RWPE1 (cell line): ENCODE measurements at regions not wholly inside any gene's neighbourhood (a gene's known extent, or its start where the extent isn't known, plus 50 kb on each side); places are given as distances from the start of the nearest gene placed in this dataset.

Experiments
- CTCF ChIA-PET: fragments of 350-600 bp; sonication (Branson Sonifier 250); formaldehyde crosslinking; extraction: SDS; loops from one replicate; lab custom pipeline; 2021; lab: Yijun Ruan, JAX
- POLR2A ChIA-PET: fragments of 400-600 bp; formaldehyde crosslinking; extraction: SDS; loops from one replicate; lab custom pipeline; 2020; ENCODE audit warnings: antibody characterized with exemption; ENCODE audit not compliant: low non-redundant PET; lab: Yijun Ruan, JAX
- DNase-seq: peaks from one replicate; pipeline ENCODE4 v3.0.0; 2012; ENCODE audit warnings: low spot score
- H3K27ac ChIP-seq: fragments of 450-650 bp; 2 replicates; pipeline ENCODE4 v1.5.1; 2017
- CTCF ChIP-seq: fragments of 450-650 bp; conservative IDR thresholded peaks from 2 replicates; pipeline ENCODE4 v1.5.1; 2017; ENCODE audit warnings: low read depth, mild to moderate bottlenecking

DNA sequence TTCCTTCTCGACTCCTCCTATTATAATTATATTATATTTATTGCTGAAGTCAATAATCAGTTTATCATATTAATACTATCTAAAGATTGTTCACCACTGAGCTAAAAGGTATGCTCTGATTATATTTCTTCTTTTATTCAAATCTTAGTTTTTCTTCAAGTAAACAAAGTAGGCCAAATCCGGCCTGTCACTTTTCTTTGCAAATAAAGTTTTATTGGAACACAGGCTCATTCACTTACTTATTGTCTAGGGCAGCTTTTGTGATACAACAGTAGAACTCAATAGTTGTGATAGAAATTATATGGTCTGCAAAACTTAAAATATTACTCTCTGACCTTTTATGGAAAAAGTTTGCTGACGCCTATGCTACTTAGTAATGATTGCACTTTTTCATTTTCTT is 92.4 kb upstream of the DNAJC19 start:
- ChIA-PET POLR2A (no interaction called here), CTCF (no interaction called here)
- no peak overlapping the region for H3K27ac ChIP-seq
- no peak for DNase-seq
- no peak for TF ChIP-seq CTCF

DNA sequence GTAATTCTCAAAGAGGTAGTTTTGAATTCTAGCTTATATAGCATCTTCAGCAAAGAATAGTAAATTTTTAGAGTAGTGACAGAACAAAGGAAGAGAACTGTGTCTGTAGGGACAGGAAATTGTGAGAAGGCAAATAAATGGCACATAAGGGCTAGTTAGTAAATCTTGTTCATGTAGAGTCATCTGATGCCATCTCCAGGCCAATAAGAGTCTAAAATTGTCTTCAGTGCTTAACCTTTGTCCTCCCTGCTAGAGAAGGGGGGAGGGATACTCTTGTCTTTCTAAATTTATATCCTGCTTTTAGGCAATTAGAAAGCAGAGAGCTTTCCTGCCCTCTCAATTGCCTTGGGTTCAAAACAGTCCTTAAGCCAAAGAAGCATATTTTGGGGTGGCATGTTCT is 87.0 kb upstream of the DNAJC19 start:
- POLR2A ChIA-PET: no interaction called here
- CTCF ChIA-PET: no interaction called here

GRCh38 chr3:181075098-181075497 is 85.6 kb upstream of the DNAJC19 start:
- no peak for TF ChIP-seq CTCF
- POLR2A ChIA-PET: no interaction called here
- no peak for DNase-seq
- CTCF ChIA-PET: no interaction called here
- H3K27ac ChIP-seq: no peak overlapping the region

More for the DNA sequence above, 87.0 kb upstream of the DNAJC19 start:
- no peak for TF ChIP-seq CTCF
- H3K27ac ChIP-seq: no peak overlapping the region
- DNase-seq: no peak

DNA sequence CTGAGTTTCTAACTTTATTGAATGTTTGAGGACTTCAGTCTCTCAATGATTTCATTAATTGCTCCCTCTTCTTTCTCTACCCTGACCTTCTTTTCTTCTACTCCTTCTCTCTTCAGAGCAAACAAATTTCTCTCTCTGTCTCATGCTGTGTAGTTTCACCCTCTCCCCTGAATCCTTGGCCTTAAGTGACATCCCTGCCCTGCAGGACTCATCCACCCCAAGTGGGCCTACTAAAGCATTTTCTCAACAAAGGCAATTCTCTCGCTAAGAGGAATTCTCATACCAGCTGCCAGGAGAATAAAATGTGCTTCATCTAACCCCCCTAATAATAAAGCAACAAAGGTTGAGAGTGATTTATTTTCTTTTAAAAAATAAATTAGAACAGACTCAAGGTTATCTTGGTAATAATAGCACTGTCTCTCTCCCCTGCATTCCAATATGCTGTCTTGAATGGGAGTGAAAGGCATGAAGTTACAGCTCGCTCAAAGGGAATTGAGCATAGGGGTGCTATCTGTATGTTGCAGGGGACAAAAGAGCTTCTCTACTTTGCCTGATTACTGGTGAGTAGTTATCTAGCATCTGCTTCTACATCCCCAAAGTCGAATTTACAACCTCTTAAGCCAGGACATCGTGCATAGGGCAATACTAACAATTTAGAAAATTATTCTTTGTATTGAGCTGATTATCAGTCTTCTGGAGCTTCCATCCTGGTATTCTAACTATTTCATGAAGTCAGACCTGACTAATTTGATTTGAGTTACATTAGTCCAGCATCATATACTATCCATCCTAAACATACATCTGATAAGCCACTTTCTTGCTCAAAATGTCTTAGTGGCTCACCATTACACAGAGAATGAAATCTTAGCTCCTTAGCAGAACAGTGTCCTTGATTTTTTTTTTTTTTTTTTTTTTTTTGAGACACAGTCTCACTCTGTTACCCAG is 76.9 kb upstream of the DNAJC19 start:
- H3K27ac ChIP-seq: no peak overlapping the region
- no peak for DNase-seq
- CTCF ChIA-PET: interaction anchor here (0.6 kb wide), 1 partner anchor 338 kb away, joined by 8 read pairs; no protein-coding TSS in a partner anchor
- POLR2A ChIA-PET: no interaction called here
- no peak for TF ChIP-seq CTCF

- POLR2A ChIA-PET: no interaction called here
- no peak for DNase-seq
- CTCF ChIA-PET: interaction anchor here (0.6 to 0.8 kb wide), 2 partner anchors 144 to 563 kb away, joined by 3 to 6 read pairs; no protein-coding TSS in a partner anchor
- no peak overlapping the region for H3K27ac ChIP-seq
- TF ChIP-seq CTCF: no peak
Observed at GRCh38 chr3:181056136-181056732, 66.7 kb upstream of the DNAJC19 start.

DNA sequence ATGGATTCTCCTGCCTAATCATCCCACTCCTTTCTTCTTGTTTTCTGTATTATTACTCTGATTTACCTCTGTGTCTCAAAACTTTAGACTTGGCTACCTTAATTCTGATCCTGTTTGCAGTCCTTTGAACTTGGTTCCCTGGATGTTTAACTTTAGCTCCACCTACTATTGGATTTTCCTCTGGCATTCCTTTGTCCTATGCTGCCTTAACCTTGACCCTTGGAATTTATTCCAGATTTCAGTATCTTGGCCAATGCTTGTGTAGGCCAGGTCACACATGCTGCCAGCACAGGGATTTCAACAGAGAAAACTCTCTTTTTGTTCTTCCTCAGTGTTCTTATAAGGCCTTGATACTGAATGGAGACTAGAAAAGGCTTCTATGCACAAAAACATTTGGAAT is 65.0 kb upstream of the DNAJC19 start:
- H3K27ac ChIP-seq: no peak overlapping the region
- DNase-seq: no peak
- TF ChIP-seq CTCF: no peak
- ChIA-PET POLR2A (no interaction called here), CTCF (no interaction called here)
